22Rv1 (cell line): ENCODE measurements at regions not wholly inside any gene's neighbourhood (a gene's known extent, or its start where the extent isn't known, plus 50 kb on each side); places are given as distances from the start of the nearest gene placed in this dataset.

Experiments
- H3K27ac ChIP-seq: fragments of 450-650 bp; 2 replicates; pipeline ENCODE4 v1.5.1; 2017
- CTCF ChIP-seq: fragments of 450-650 bp; IDR thresholded peaks from 2 replicates; pipeline ENCODE4 v1.5.1; 2017; ENCODE audit warnings: mild to moderate bottlenecking
- ZFX ChIP-seq: fragments of 450-650 bp; IDR thresholded peaks from 2 replicates; pipeline ENCODE4 v1.6.1; 2017; ENCODE audit warnings: antibody characterized with exemption, borderline replicate concordance

- no peak for TF ChIP-seq CTCF
- no peak for TF ChIP-seq ZFX
- no peak overlapping the region for H3K27ac ChIP-seq
These were observed 286.5 kb downstream of the MTX2 start for GRCh38 chr2:176555781-176556180.

- H3K27ac ChIP-seq = no peak overlapping the region
- TF ChIP-seq ZFX (no peak), CTCF (no peak)
These were observed 287.1 kb downstream of the MTX2 start for GRCh38 chr2:176556373-176556772.

- no peak for TF ChIP-seq CTCF
- TF ChIP-seq ZFX = no peak
- no peak overlapping the region for H3K27ac ChIP-seq
These were observed 288.6 kb downstream of the MTX2 start for GRCh38 chr2:176557821-176558220.

- no peak overlapping the region for H3K27ac ChIP-seq
- no peak for TF ChIP-seq ZFX
- TF ChIP-seq CTCF = no peak
These were observed 289.4 kb downstream of the MTX2 start for GRCh38 chr2:176558574-176559140.

- TF ChIP-seq ZFX = no peak
- no peak for TF ChIP-seq CTCF
- H3K27ac ChIP-seq = no peak overlapping the region
These were observed 291.1 kb downstream of the MTX2 start for GRCh38 chr2:176560296-176560695.

GRCh38 chr2:176561706-176562105 is 292.5 kb downstream of the MTX2 start:
- no peak overlapping the region for H3K27ac ChIP-seq
- no peak for TF ChIP-seq ZFX
- TF ChIP-seq CTCF = no peak

GRCh38 chr2:176562359-176563078 is 293.3 kb downstream of the MTX2 start:
- no peak overlapping the region for H3K27ac ChIP-seq
- TF ChIP-seq ZFX (no peak), CTCF (no peak)
